ENCODE measurements at regions not wholly inside any gene's neighbourhood (a gene's known extent, or its start where the extent isn't known, plus 50 kb on each side); places are given as distances from the start of the nearest gene placed in this dataset.

- DNase-seq (ENCODE audit: low spot score): no peak
Observed at GRCh38 chr11:114758627-114759026, 80.3 kb downstream of the NXPE2 start.

- no peak for DNase-seq (ENCODE audit: low spot score)
Observed at GRCh38 chr11:114762408-114762807, 84.1 kb downstream of the NXPE2 start.

DNA sequence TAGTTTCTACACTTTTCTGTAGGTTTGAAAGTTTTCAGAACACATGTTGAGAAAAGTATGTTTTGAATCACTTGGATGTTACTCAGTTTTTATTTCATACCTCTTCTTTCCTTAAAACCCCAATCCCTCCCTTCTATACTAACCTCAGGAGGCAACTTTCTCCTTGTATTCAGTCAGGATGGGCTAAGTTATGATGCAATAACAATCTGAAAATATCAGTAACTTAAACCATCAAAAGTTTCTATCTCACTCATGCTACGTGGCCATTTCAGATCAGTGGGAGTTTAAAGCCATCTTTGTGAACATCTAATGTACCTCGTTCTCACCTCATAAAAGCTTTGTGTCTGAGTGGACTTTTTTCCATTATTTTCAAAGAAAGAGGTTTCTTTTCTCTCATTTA, 86.2 kb downstream of the NXPE2 start:
- no peak for DNase-seq (ENCODE audit: low spot score)

DNA sequence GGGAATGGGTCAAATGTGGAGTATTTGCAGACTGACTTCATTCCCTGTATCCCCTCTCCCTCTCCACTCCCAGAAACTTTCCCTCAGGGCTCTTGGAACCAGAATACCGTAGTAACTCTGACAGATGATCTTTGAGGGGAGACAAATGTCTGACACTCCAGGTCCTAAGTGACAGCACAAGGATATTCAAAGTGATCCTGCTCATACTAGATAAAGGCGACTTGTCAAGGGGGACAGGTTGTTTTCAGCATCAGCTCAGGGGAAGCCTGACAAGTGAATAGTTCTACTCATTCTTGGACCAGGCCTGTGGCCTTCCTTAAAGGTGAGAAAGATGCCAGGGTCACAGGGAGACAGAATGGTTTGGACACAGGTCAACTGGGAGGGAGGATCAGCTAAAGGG, 92.8 kb downstream of the NXPE2 start:
- no peak for DNase-seq (ENCODE audit: low spot score)

- DNase-seq (ENCODE audit: low spot score): no peak
Observed at GRCh38 chr11:114773541-114774338, 95.4 kb downstream of the NXPE2 start.

DNA sequence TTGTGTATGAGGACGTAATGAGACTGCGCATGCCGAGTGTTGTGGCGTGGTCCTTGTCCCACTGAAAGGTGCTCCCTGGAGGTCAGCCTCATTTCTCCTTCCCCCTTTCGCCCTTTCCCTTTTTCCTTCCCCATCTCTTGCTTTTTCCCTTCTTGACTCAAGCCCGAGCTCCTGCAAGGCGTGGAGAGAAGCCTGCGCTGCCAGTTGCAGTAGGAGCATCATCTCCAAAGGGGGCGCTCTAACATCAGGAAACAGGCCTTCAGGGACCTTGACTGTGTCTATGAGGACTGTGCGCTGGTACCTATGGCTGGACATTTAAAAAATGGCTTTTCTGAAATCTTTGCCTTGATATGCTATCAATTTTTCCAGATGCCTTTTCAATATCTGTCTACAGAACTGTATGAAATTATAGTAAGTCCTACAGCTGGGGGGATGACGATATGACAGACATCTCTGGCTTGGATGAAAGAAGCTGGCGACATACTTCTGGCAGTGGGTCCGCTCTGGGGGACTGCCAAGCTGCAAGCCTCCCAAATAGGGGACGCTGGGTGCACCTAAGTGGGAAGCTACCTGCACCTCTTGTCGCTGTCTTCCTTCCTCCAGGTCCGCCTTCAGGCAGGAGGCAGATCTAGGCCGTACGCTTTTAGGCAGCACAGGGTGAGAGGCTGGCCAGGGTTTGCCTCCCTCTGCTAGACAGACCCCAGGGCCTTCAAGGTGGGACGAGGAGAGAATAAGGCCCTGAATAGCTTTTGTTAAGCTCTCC, 96.5 kb downstream of the NXPE2 start:
- DNase-seq (ENCODE audit: low spot score): peak; percentile 6

- DNase-seq (ENCODE audit: low spot score): no peak
Observed at GRCh38 chr11:114775875-114776621, 97.7 kb downstream of the NXPE2 start.

DNA sequence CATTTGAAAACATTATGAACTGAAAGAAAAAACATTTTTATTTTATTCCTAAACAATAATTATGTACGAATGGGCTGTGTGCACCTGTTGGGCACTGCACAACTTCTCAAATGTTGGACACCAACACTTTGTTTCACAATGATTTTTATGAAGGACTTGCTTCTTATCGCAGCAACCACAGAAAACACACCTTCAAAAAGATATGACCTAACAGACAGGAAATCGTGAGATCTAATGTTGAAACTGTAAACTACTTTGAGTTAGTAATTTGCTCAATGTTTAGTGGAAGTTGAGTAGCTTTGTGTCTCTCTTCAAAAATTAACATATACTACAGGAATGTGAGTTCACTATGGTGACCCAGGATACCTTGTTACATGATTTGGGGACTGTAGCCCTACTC, 98.6 kb downstream of the NXPE2 start:
- no peak for DNase-seq (ENCODE audit: low spot score)

GRCh38 chr11:114779189-114779588, 100.9 kb downstream of the NXPE2 start:
- DNase-seq (ENCODE audit: low spot score): no peak

- no peak for DNase-seq (ENCODE audit: low spot score)
Observed at GRCh38 chr11:114782650-114783310, 104.5 kb downstream of the NXPE2 start.

GRCh38 chr11:114783805-114784204, 105.5 kb downstream of the NXPE2 start:
- DNase-seq (ENCODE audit: low spot score): no peak

GRCh38 chr11:114784216-114784615, 105.9 kb downstream of the NXPE2 start:
- no peak for DNase-seq (ENCODE audit: low spot score)

GRCh38 chr11:114784891-114785290, 106.6 kb downstream of the NXPE2 start:
- DNase-seq (ENCODE audit: low spot score): no peak

DNA sequence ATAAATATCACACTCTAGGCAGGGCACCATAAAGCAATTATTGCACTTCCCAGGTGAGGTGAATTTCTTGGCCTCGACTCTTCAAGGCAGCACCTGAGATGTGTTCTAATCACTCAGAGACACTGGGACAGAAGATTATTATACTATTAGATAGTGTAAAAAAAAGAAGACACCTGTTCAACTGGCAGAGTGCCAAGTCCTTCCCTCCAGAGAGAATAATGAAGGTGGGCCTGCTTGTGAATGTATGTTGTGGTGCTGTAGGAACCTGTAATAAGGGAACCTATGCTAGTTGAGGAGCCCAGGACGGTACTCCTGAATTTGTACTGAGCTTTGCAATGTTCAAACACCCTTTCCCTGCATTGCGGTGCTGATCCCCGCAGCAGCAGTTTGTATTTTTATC, 107.5 kb downstream of the NXPE2 start:
- DNase-seq (ENCODE audit: low spot score): no peak

- no peak for DNase-seq (ENCODE audit: low spot score)
Observed at GRCh38 chr11:114787126-114787525, 108.8 kb downstream of the NXPE2 start.

DNA sequence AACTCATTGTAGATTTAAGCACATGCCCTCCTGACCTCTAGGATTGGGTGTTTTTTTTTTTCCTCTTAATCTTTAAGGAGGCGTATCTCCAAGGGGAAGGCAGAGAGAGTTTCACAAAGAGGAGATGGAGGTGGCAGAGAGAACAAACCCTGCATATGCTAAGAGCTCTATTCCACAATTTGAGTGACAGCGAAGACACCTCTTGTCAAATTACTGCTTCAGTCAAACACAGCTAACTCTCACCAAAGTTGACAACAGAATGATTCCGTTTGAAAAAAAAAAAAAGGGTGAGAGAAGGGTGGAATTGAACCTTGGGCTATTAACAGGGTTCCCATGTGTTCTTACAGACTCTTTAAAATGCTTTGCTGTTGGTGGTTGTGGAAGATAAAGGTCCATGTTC, 112.6 kb downstream of the NXPE2 start:
- DNase-seq (ENCODE audit: low spot score): no peak

DNA sequence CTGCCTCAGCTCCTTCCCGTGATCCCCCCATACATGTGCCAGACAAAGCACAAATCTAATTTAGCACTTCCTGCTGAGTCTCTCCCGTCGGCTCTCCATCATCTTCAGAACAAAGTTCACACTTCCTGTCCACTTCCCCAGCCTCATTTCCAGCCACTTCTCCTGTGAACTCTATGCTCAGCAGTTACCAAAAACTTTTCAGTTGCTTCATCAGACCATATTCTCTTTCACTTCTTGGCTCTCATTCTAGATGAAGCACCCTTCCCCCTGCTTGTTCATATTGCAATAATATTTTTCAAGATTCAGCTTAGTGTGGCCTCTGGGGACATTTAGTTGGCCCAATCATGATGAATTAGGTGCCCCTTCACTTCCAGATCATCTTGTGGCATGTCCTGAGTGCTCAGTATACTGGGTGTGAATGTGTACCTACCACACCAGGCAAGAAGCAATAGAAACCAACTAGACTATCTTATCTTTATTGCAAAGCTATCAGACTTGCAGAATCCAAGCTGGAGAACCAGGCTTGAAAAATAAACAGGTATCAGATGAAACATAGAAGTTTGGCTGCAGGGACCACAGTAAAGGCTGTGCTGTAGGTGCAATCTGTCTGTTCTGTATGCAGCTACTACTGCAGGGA, 115.8 kb downstream of the NXPE2 start:
- DNase-seq (ENCODE audit: low spot score): no peak

- DNase-seq (ENCODE audit: low spot score): no peak
Observed at GRCh38 chr11:114796954-114797721, 118.8 kb downstream of the NXPE2 start.

GRCh38 chr11:114799476-114799875, 121.1 kb downstream of the NXPE2 start:
- no peak for DNase-seq (ENCODE audit: low spot score)

GRCh38 chr11:114801773-114802172, 123.4 kb downstream of the NXPE2 start:
- no peak for DNase-seq (ENCODE audit: low spot score)

DNA sequence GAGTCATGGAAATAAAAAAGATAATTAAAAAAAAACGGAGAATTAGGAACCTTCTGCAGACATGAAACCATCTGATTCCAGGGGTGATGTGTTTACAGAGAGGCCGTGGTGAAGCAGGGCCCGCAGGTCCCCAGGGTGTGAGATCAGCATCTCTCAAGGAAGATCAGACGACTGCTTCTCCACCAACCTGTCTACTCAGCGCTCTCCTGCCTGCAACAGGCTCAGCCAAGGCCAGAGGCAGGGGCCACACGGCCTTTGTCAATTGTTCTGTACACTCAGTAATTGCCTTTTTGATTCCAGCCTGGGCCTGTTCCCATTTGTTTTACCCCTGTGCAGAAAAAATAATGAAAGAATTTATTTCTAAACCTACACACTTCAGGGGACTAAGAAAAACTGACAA, 124.6 kb downstream of the NXPE2 start:
- DNase-seq (ENCODE audit: low spot score): no peak
